ENCODE measurements at regions not wholly inside any gene's neighbourhood (a gene's known extent, or its start where the extent isn't known, plus 50 kb on each side); places are given as distances from the start of the nearest gene placed in this dataset.
A peak's percentile ranks its signal among the peaks of the same experiment; 100 is the strongest.
"Not testable (repeated sequence)": the region's sequence is repeated elsewhere in the genome, so short reads cannot be mapped to it uniquely, and the experiment has no call there.

DNA sequence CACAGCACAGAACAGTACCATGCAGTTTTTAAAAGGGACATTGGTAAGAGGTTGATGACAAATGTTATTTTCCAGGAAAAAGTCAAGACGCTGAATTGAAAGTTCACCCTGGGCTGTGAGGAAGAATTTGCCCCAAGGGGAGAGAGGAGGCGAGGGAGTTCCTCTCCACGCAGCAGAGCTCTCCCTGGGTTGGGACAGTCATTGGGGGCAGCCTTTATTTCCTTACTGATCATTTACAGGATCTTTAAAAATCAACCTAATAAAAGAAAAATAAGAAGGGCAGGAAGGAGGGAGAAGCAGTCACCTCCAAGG, 49.9 kb upstream of the WNT7B start:
- no peak for DNase-seq

DNA sequence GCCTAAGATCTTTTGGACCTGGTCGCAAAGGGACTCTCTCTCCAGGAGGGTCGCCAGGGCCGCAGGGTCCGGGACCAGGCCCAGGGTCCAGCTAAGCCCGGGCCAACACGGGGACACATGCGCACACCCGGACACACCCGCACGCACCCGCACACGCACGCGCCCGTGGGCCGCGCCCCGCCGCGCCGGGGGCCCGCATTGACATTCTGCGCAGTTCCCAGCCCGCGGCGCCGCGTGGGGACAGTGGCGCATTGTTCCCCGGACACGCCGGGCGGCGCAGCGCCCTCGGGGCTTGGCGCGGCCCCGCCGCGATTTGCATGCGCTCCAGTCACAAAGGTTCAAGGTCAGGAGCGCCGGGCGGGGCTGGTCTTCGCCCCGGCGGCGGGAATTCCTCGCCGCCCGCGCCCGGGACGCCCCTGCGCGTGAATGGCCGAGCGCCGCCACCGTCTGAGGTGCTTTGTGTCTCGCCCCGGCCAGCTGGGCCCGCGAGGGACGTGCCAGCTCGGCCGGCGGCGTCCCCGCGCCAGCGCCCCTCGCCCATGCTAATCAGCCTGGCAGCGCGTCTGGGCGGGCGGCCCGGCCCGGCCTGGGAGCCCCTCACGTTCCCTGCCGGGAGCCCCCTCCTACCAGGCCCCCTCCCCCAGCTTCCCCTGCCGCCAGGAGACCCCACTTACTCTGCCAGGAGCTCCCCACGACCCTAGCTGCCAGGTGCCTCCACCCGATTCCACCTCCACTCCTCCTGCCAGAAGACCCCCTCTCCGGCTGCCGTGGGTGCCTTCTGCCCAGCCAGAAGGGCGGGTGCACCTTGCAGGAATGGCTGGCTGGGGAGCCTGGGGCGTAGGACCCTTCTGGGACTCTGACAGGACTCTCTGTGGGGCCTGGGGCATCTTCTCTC, 50.5 kb upstream of the WNT7B start:
- DNase-seq = no peak

DNA sequence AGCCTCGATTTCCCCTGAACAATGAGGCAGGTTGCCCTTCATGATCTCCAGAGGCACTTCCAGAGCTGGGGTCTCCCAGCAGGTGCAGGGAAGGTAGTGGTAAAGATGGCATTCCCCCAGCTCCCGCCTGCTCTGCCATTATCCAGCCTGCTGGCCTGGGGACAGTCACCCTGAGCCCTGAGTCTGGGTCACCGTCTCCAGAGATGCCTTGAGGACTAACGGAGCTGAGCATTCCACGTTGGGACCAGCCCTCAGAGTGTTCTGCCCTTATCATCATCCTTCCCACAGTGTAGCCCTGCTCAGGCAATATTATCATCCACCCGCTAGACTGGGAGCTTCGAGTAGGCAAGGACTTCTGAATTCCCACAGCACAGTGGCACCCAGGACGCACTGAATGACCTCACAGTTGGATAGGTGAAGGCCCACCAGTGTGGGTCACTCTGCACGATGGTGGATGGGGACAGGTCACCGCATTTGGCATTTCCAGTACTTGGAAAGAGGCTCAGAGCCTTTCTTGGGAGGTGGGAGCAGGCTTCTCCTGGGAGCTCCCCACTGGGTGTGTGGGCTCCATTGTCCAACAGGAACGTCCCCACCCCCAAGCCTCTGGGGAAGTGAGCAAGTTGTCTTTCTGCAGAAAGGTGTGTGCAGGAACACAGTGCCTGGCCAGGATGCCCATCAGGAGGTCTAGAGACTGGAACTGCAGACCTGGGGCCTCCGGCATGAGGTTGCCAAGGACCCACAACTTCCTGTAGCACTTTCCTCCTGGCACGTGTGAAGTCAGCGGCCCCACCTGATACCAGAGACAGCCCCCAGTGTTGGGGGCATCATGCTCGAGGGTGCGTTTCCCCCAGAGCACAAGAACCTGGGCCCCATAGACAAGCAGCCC, 51.4 kb upstream of the WNT7B start:
- DNase-seq = no peak

DNA sequence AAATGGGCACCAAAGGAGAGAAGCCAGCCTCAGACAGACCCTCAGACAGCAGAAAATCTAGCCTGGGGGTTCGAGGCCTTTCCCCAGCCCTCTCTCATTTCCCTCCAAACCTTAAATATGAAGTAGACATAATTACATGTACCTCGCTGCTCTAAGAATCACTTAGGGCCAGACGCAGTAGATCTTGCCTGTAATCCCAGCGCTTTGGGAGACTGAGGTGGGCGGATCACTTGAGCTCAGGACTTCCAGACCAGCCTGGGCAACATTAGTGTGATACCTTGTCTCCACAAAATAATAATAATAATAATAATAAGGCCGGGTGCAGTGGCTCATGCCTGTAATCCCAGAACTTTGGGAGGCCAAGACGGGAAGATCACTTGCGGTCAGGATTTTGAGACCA, 52.1 kb upstream of the WNT7B start:
- DNase-seq = no peak

DNA sequence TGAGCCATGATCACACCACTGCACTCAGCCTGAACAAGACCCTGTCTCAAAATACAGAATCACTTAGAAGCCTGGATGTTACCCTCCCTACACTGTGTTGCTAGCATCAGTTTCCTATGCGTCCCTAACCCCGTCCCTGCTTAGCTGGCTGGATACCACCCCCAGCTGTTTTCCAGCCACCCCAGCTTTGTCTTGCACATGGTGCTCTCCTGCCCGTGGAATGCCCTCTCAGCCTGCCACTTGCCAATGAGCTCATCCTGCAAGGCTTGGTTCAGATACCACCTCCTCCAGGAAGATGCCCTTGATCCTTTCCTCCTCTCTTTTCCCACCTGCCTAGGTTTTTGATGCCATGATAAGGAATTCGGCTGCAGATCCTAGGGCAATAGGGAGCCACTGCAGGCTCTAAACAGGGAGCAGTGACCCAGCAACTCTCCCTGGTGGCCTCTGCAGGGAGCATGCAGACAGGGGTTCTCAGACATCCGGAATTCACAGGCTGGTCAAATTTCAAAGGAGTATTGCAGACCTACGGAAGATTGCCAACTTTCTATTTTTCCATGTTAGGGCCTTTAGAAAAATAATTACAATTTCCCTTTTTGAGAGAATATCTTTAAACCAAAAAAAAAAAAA, 52.7 kb upstream of the WNT7B start:
- no peak for DNase-seq

DNA sequence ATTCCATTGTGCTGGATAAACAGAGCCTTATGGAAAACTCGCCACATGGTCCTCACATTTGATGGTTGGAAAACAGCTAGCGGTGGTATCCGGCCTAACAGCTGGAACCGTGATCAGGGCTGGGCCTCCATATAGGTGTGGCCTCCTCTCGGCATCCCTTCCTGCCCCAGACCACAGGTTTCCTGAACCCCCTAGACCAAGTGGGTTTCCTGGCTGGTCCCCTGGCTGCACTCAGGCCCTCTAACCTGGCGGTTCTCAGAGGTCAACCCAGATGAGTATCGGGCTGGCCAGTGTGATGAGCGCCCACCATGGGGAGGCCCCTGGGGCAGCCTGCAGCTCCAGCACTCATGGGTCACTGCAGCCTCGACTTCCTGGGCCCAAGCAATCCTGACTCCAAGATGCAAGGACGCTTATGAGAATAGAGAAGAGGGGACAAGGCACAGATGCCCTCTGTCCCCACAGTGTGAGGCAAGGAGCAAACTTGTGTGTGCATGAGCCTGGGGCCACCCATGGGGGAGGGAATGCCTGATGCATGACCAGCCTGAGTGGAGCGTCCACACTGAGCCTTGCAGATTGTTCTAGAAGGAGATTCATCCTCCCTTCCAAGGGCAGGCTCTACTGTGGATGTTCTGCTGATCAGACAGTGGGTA, 53.4 kb upstream of the WNT7B start:
- DNase-seq = no peak

DNA sequence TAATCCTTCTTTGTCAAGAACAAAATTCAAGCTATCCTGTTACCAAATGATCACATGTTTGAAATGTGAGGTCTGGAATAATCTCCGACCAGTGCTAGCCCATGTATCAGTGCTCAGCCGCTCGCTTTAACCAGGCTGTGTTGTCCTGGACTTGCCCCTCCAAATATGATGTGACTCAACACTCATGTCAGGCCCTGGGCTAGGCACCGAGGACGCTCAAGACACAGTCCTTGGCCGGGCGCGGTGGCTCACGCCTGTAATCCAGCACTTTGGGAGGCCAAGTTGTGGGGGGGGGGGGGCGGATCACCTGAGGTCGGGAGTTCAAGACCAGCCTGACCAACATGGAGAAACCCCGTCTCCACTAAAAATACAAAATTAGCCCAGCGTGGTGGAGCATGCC, 54.1 kb upstream of the WNT7B start:
- no peak for DNase-seq

DNA sequence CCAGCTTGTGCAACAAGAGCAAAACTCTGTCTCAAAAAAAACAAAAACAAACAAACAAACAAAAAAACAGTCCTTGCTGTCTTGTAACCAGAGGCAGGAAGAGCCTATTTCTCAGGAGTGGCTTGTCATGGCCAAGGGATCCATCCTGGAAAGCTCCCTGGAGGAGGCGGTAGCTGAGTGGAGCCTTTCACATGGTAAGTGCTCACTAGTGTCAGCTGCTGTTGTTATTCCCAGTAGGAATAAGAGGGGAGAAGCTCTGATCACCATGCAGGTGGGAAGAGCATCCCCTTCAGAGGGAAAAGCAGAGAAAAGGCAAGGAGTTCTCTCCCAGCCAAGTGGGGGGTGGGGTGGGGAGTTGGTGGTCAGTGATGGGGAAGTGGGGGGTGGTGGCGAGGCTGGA, 54.6 kb upstream of the WNT7B start:
- no peak for DNase-seq

DNA sequence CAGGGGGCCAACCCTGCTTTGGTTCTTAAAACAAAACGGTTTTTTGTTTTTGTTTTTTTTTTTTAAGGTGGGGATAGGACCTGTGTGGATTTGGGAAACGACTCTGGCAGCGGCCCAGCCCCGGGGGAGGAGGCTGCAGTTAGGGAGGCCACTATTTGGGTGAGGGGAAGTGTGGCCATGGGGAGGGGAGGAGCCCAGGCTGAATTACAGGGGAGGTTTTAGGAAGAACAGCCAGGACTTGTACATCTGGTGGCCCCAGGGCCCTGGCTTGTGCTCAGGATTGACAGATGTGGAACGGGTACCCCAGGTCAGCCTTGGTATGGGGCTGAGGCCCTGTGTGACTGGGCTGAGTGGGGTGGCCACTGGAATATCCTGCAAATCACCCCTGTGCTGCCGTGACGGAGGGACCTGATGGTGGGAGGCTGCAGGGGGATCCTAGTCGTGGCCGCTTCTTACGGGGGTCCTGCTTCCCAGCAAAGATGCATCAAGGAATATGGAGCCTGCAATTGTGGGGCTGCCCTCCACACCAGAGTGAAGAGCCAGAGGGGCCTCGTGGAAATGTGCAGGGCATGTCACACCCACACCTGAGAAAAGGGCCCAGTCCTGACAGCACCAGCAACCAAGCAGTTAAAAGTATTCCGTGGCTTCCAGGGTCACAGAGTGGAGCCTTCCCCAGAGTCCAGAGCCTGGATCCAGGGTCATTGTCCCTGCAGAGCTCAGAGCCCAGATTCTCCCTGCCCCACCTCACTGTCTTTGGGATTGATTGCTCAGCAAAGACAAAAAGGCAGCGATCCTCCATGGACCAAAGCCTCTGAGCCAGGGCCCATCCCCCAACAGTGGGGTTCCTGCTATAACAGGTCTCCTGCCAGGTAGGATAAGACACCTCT, 55.2 kb upstream of the WNT7B start:
- DNase-seq = no peak

DNA sequence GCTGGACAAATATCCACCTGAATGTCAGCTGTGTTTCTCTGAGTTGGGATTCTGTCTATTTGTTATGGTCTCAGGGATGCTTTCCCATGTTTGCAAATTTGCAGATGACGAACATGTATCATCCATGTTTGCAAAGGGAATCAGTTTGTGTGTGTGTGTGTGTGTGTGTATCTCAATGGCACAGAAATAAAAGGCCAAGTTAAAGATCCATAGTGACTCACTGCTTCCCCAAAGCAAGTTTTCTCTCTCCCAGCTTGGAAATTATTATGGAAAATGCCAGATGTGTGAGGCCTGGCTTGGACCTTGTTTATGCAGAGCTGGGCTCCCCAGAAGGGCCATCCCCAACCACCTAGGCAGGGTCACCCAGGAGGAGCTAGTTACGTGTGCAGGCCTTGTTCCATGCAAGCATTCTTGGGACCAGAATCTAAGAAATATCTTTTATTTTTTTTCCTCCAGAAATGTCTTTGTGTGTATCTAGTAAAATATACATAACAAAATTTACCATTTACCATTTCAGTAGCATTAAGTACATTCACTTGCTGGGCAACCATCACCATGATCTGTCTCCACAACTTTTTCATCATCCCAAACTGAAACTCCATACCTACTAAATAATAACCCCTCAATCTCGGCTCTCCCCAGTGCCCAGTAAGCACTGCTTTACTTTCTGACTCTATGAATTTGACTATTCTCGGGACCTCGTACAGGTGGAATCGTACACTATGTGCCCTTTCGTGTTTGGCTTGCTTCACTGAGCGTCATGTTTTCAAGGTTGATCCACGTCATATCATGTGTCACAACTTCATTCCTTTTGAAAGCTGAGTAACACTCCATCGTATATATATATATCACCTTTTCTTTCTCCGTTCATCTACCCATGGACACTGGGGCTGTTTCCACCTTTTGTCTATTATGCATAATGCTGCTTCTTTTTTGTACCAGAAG, 56.6 kb upstream of the WNT7B start:
- DNase-seq = no peak

DNA sequence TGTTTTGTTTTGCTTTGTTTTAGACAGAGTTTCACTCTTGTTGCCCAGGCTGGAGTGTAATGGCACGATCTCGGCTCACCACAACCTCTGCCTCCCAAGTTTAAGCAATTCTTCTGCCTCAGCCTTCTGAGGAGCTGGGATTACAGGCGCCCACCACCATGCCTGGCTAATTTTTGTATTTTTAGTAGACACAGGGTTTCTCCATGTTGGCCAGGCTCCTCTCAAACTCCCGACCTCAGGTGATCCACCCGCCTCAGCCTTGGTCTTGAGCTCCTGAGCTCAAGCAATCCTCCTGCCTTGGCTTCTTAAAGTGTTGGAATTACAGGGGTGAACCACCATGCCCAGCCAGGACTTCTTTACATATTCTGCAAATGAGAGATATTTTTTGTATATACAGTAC, 57.5 kb upstream of the WNT7B start:
- not testable (repeated sequence) for DNase-seq

DNA sequence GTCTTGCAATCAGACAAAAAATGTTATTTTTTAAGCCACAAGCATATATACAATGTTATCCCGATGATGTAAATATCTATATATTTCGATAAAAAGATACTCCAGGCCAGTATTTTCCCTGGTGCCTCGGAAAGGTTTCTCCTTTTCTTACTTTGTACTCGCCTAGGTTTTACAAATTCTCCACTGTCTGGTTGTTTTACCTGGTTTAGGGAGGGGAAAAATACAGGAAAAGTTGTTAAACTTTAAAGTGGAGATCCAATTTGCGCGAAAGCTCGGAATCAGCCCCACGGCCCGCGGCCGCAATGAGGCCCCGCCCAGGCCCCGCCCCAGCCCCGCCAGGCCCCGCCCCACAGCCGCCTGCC, 58.4 kb upstream of the WNT7B start:
- no peak for DNase-seq

DNA sequence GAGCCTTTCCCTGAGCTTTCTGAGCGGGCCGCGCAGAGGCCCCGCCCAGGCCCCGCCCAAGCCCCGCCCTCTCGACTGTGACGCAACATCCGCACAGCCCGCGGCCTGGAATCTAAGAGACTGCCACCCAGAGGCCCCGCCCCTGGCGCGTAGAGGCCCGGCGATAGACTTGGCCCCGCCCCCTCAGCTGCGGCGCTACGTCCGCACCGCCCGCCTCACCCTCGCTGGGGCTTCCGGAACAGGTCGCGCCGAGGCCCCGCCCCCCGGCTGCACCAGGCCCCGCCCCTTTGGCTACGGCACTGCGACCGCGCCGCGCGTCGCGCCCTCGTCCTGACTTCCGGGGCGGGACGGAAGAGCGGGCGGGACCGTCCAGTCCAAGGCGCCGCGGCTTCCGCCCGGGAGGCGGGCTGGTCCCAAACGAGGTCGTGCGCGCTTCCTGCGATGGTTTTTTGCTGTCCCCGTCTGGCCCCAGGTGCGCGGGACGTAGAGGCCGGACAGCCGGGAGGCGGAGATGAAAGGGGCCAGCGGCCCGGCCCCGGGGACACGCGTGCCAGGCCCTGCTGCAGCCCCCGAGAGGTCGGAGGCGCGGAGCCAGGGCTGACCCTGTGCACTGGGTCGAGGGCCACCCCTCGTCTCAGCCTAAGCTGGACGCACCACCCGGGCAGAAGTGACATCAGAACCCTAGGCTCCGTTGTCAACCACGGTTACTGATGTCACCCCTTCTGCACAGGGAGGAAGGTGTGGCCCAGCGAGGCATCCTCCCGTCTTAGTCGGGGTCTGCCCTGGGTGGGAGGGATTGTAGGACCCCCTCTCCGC, 59.0 kb upstream of the WNT7B start:
- peak; percentile 98 for DNase-seq

DNA sequence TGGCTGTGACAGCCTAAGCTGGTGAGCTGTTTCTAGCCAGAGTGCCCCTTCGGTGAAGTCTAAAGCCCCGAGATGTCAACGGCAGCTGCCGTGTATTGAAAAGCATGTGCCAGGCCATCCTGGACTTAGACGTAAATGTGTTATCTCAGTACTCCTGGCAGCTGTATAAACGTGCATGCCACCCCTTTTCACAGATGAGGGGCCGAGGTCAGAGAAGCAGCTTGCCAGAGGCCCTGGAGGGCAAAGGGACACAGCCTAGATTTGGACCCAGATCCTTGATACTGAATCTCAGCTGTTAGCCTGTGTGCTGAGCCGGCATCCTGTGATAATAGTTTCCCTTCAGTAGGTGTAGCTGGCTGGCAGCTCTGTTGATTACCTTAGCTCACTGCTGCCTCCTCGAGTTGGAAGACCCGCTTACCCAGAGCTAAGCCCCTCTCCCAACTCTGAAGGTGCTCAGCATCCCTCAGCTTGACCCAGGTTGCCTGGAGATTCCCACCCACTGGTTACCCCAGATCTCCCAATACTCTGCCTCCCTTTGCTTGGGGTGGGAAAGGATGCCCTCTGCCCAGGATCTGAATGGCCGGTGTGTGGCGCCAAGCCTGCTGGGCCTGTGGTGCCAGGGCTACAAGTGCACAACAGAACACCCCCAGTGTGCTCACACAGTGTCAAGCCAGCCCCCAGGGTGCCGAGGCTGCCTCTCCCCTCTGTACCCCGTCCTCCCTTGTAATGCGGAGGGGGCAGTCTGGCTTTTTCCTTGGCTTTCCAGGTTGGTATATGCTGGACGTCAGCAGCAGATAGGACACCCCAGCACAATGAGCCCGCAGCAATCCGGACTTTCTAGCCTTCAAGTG, 59.8 kb upstream of the WNT7B start:
- DNase-seq = peak; percentile 50

DNA sequence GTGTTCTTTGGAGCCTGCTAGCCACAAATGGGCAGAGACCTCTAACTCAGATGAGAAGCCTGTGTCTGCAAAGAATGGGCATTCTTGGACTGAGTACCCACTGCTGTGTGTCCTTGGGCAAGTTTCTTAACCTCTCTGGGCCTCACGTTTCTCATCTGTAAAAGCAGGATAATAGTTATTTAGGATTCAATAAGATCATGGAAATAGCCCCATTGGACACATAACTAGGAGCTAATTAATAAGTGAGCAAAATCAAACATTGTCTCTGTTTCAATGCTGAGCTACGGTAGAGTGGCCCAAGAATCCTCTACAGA, 61.2 kb upstream of the WNT7B start:
- no peak for DNase-seq

DNA sequence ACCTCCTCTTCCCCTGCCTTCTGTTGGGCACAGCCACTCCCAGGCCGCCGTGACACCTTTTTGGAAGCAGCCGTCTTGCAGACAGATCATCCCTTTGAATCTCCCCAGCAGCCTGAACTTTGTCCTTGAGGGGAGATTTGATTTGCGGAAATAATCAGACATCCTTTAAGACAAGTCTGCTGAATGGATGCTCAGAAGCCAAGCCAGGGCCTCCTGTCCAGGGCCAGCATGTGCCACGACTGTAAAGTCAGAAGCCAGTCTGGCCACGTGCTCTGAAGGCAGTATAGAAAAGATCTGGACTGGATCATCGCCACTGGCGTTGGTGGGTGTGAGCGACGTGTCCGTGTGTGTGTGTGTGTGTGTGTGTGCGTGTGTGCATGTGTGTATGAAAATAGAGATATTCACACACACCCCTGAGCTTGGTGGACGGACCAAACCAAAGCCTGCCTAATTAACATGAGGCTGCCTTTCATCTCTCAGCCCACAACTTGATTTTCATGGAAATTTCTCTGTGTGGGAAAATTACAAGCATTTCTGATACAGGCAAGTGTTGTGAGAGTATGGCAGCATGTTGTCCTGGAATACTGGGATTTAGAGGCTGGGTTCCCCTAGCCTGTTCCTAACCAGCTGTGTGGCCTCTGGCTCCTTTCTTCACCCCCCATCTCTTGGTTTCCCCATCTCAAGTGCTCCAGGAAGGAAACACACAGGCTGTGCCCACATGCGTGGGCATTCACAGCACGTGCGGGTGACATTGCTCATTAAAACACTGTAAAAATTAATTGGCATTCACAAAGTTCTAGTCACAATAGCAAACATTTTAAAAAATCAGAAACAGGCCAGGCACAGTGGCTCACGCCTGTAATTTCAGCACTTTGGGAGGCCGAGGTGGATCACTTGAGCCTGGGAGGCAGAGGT, 61.8 kb upstream of the WNT7B start:
- DNase-seq = no peak

DNA sequence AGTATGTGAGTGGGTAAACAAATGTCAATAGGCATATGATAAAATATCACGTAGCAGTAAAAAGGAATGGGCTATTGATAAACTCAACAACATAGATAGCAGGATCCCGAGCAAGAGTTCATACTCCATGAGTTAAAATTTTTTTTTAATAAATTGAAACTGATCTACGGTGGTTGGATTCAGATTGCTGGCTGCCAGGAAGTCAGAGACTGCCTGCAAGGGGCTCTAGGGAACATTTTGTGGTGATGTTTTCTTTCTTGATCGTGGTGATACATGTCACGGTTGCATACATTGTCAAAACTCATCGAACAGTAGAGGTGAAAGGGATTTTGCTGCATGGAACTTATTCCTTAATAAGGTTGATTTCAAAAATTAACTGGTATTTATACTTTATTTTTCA, 62.6 kb upstream of the WNT7B start:
- no peak for DNase-seq

Measured in kidney glomerular epithelial cell (primary cell).